ENCODE measurements at regions not wholly inside any gene's neighbourhood (a gene's known extent, or its start where the extent isn't known, plus 50 kb on each side); places are given as distances from the start of the nearest gene placed in this dataset.

- Histone ChIP-seq H3K9me3 (ENCODE audit: control insufficient read depth, low read length) (peaks cover under 1% of the 10 kb centered on the region), H3K9ac (ENCODE audit: extremely low read depth, low read length, poor library complexity, severe bottlenecking) (no peak overlapping the region), H3K36me3 (ENCODE audit: control insufficient read depth, insufficient read depth, low read length) (no peaks in the 10 kb centered on the region), H3K27me3 (ENCODE audit: control insufficient read depth, insufficient read depth, low read length, poor library complexity, severe bottlenecking) (no peaks in the 10 kb centered on the region), H3K4me3 (ENCODE audit: low read length) (no peak overlapping the region), H3K4me1 (ENCODE audit: control insufficient read depth, insufficient read depth, low read length) (peaks cover 7% of the 10 kb centered on the region), H3K27ac (ENCODE audit: low read depth, low read length) (no peak overlapping the region)
- 90 to 92% methylated on average over 2 to 7 of the region's 7 CpGs for WGBS, 2 experiments (ENCODE audit: insufficient coverage in 1 of 2, insufficient read length in 1 of 2)
- Mint-ChIP-seq H3K4me1 (peaks cover 6% of the 10 kb centered on the region), H3K36me3 (ENCODE audit: low read depth) (no peaks in the 10 kb centered on the region), H3K27ac (no peak overlapping the region), H3K27me3 (ENCODE audit: insufficient read depth) (no peaks in the 10 kb centered on the region), H3K9me3 (no peaks in the 10 kb centered on the region), H3K4me3 (no peak overlapping the region)
- DNase-seq = no peak
- TF ChIP-seq CTCF (conservative IDR thresholded peaks at IDR 0.05) = no peak
These were observed 212.6 kb upstream of the SEMA6D start for GRCh38 chr15:47504624-47505256.

- Mint-ChIP-seq H3K36me3 (ENCODE audit: low read depth) (no peaks in the 10 kb centered on the region), H3K27ac (no peak overlapping the region), H3K9me3 (peaks cover 8% of the 10 kb centered on the region), H3K4me1 (peaks cover 6% of the 10 kb centered on the region), H3K27me3 (ENCODE audit: insufficient read depth) (no peaks in the 10 kb centered on the region), H3K4me3 (no peak overlapping the region)
- no peaks in the 10 kb centered on the region for H3K27me3 ChIP-seq (ENCODE audit: control insufficient read depth, insufficient read depth, low read length, poor library complexity, severe bottlenecking)
- no peak overlapping the region for H3K9ac ChIP-seq (ENCODE audit: extremely low read depth, low read length, poor library complexity, severe bottlenecking)
- no peak for TF ChIP-seq CTCF (conservative IDR thresholded peaks at IDR 0.05)
- peaks cover 7% of the 10 kb centered on the region for H3K4me1 ChIP-seq (ENCODE audit: control insufficient read depth, insufficient read depth, low read length)
- no peak overlapping the region for H3K4me3 ChIP-seq (ENCODE audit: low read length)
- no peaks in the 10 kb centered on the region for H3K36me3 ChIP-seq (ENCODE audit: control insufficient read depth, insufficient read depth, low read length)
- no peak for DNase-seq
- 94 to 95% methylated on average over 3 to 6 of the region's 6 CpGs for WGBS, 2 experiments (ENCODE audit: insufficient coverage in 1 of 2, insufficient read length in 1 of 2)
- no peak overlapping the region for H3K27ac ChIP-seq (ENCODE audit: low read depth, low read length)
- peaks cover 9% of the 10 kb centered on the region for H3K9me3 ChIP-seq (ENCODE audit: control insufficient read depth, low read length)
These were observed 211.5 kb upstream of the SEMA6D start for GRCh38 chr15:47505712-47506328.

- DNase-seq = no peak
- Histone ChIP-seq H3K4me1 (ENCODE audit: control insufficient read depth, insufficient read depth, low read length) (peaks cover 7% of the 10 kb centered on the region), H3K27me3 (ENCODE audit: control insufficient read depth, insufficient read depth, low read length, poor library complexity, severe bottlenecking) (no peaks in the 10 kb centered on the region), H3K36me3 (ENCODE audit: control insufficient read depth, insufficient read depth, low read length) (no peaks in the 10 kb centered on the region), H3K27ac (ENCODE audit: low read depth, low read length) (no peak overlapping the region), H3K9ac (ENCODE audit: extremely low read depth, low read length, poor library complexity, severe bottlenecking) (no peak overlapping the region), H3K4me3 (ENCODE audit: low read length) (no peak overlapping the region), H3K9me3 (ENCODE audit: control insufficient read depth, low read length) (peaks cover 9% of the 10 kb centered on the region)
- Mint-ChIP-seq H3K27me3 (ENCODE audit: insufficient read depth) (no peaks in the 10 kb centered on the region), H3K9me3 (peaks cover 8% of the 10 kb centered on the region), H3K4me3 (no peak overlapping the region), H3K27ac (no peak overlapping the region), H3K36me3 (ENCODE audit: low read depth) (no peaks in the 10 kb centered on the region), H3K4me1 (peaks cover 6% of the 10 kb centered on the region)
- WGBS, 2 experiments (ENCODE audit: insufficient coverage in 1 of 2, insufficient read length in 1 of 2) = 94 to 97% methylated on average over 6 of the region's 8 CpGs
- no peak for TF ChIP-seq CTCF (conservative IDR thresholded peaks at IDR 0.05)
These were observed 210.8 kb upstream of the SEMA6D start for GRCh38 chr15:47506329-47507100.
